ENCODE measurements at regions not wholly inside any gene's neighbourhood (a gene's known extent, or its start where the extent isn't known, plus 50 kb on each side); places are given as distances from the start of the nearest gene placed in this dataset.

DNA sequence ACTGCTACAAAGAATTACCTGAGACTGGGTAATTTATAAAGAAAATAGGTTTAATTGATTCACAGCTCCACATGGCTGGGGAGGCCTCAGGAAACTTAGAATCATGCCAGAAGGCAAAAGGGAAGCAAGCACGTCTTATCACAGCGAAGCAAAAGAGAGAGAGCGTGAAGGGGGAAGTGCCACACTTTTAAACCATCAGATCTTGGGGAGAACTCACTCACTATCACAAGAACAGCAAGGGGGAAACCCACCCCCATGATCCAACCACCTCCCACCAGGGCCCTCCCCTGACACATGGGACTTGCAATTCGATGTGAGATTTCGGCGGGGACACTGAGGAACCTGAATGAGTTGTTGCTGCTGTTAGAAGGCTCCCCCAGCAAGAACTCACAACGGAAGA, 220.2 kb upstream of the PIEZO2 start:
- TF ChIP-seq, protein P1, sequence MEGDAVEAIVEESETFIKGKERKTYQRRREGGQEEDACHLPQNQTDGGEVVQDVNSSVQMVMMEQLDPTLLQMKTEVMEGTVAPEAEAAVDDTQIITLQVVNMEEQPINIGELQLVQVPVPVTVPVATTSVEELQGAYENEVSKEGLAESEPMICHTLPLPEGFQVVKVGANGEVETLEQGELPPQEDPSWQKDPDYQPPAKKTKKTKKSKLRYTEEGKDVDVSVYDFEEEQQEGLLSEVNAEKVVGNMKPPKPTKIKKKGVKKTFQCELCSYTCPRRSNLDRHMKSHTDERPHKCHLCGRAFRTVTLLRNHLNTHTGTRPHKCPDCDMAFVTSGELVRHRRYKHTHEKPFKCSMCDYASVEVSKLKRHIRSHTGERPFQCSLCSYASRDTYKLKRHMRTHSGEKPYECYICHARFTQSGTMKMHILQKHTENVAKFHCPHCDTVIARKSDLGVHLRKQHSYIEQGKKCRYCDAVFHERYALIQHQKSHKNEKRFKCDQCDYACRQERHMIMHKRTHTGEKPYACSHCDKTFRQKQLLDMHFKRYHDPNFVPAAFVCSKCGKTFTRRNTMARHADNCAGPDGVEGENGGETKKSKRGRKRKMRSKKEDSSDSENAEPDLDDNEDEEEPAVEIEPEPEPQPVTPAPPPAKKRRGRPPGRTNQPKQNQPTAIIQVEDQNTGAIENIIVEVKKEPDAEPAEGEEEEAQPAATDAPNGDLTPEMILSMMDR (IDR thresholded peaks at IDR 0.05; ENCODE audit: insufficient read depth, low read length, poor library complexity, severe bottlenecking), result no peak
- TF ChIP-seq EZH2phosphoT487 (conservative IDR thresholded peaks at IDR 0.05; ENCODE audit: low read length), result no peak

All from SU-DHL-6 (cell line).